SKM-1 (cell line): ENCODE measurements at regions not wholly inside any gene's neighbourhood (a gene's known extent, or its start where the extent isn't known, plus 50 kb on each side); places are given as distances from the start of the nearest gene placed in this dataset.
A peak's percentile ranks its signal among the peaks of the same experiment; 100 is the strongest.

Experiments used
- DNase-seq: peaks from one replicate; lab custom pipeline; 2025; ENCODE audit not compliant: unreplicated experiment; lab: John Stamatoyannopoulos, UW

DNA sequence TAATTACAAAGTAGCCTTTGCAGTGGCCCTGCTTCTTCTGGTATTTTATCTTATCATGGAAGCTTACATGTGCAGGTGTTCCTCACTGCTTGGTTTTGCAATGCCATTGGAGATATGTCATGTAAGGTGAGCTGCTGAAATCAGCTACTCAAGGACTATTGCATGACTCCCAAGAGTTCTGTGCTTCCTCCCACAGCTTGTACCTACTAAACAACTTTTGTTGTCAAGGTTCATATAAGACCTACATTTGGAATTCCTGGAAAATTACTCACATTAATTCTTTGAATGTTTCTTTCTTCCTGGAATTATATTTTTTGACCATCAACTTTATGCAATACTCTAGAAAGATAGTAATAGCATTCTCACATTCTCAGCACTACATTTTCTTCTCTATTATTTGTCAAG is 427.5 kb upstream of the HSF2 start:
- DNase-seq: no peak

- DNase-seq: no peak
These were observed 414.5 kb upstream of the HSF2 start for GRCh38 chr6:121984956-121985355.

- DNase-seq: no peak
These were observed 406.1 kb upstream of the HSF2 start for GRCh38 chr6:121993362-121993761.

- no peak for DNase-seq
These were observed 404.5 kb upstream of the HSF2 start for GRCh38 chr6:121994919-121995318.

DNA sequence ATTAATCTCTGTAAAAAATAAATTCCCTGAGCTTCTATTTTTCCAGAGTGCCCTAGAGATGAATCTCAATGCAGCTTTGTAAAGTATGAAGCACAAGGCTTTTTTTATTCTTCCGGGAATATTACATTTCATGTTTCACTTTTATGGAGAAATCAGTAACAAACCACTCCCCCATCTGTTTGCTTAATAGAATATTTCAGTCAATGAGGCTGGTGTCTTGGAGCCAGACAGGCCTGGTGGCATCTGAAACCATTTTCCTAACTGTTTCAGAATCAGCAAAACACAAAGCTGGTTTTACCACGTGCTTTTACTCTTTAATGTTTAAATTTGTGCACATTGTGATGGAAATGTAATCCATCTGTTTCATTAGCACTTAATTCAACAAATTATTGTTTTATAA is 400.8 kb upstream of the HSF2 start:
- DNase-seq: no peak

- DNase-seq: no peak
These were observed 399.9 kb upstream of the HSF2 start for GRCh38 chr6:121999456-122000065.

DNA sequence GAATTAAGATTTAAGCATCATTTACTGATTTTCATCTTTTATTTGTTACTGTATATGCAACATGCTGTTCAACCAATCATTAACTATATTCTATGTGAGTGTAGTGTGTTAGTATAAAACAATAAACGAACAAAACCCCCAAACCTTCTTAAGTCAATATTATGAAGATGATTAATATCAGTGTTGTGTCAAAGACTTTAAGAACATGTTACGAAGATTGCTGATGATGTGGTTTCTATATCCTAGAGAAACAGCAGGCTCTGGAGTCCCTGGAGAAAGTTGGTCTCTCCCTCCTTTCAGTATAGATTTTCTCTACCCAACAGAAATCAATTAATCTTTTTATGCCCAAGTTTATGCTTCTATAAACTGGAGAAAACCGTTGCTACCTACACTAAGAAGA is 393.8 kb upstream of the HSF2 start:
- DNase-seq: no peak

GRCh38 chr6:122007339-122007738 is 392.1 kb upstream of the HSF2 start:
- DNase-seq: no peak

DNA sequence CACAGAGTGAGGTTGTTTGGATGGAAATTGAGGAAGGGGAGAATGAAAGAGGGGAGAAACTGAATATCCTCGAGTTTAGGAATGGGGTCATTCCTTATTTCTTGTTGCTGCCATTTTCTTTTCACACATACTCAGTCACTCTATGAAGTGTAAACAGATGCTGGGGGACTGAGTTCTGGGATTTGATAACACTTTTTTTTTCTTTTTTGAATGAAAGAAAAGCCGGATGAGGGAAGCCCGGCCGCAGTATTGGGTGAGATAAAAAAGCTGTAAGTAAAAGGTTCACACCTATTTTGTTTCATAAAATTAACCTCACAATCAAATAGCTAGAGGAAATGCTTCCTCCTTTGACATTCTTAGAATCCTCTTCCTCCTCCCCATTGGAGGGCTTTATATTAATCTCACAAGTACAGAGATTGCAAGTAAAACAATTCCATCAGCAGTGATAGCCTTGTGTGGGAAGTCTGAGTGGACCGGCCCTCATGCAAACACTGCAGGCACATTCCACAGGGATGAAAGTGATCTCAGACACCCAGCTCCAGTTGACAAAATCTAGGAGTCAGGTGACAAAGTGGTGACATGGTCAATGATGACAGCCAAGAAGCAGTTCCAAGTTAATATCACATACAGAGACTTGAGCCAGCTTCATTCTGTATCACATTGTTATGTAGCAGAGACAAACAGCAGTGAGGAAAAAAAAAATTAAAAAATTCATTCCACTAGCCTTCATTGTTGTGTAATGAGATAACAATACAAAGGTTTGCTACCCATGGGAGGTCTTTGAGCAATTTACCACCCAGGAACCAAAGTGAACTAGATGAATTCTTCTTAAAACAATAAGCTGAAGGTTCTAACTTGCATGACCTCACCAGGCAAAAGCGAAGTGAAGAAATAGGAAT is 391.1 kb upstream of the HSF2 start:
- DNase-seq: no peak

GRCh38 chr6:122009000-122009350 is 390.5 kb upstream of the HSF2 start:
- DNase-seq: no peak

GRCh38 chr6:122012578-122012977 is 386.9 kb upstream of the HSF2 start:
- no peak for DNase-seq

GRCh38 chr6:122014961-122015360 is 384.5 kb upstream of the HSF2 start:
- no peak for DNase-seq

- no peak for DNase-seq
These were observed 378.7 kb upstream of the HSF2 start for GRCh38 chr6:122020588-122021264.

GRCh38 chr6:122025104-122025503 is 374.3 kb upstream of the HSF2 start:
- no peak for DNase-seq

GRCh38 chr6:122026582-122027369 is 372.7 kb upstream of the HSF2 start:
- DNase-seq: no peak

GRCh38 chr6:122028933-122029522 is 370.4 kb upstream of the HSF2 start:
- no peak for DNase-seq

GRCh38 chr6:122033564-122034181 is 365.8 kb upstream of the HSF2 start:
- peak; percentile 28 for DNase-seq

GRCh38 chr6:122035173-122035572 is 364.3 kb upstream of the HSF2 start:
- DNase-seq: no peak

DNA sequence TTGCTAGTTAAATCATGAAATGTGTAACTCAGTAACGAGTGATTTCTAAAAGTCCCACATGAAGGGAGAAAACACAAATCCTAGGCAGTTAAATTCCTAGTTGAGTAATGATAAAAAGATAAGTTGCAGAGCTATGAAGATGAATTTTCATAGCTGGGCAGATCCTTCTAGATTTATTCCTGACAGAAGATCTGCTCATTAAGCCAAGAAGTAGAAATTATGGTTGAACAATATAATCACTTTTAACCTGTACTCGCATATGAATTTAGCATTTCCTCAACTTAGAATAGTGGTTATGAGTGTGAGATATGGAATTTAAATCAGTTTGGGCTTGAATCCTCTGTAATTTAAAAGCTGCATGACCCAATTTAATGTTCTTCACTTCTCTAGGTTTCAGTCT is 359.2 kb upstream of the HSF2 start:
- DNase-seq: no peak

DNA sequence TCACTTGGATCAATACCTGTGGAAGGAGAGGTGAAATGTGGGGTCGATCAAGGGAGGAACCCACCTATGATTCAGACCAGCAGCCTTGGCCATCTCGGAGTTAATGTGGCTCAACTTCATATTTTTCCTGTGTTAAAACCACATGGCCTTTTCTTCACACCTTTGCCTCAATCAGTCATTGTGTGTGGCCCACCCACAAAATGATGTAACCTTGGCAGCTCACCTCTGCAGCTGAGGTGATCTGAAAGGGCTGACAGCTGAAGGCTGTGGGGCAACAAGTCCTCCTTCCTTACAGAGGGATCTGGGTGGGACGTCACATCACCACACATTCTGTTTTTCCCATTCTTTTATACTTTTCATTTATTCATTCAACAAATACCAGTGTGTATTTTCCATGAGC is 357.1 kb upstream of the HSF2 start:
- DNase-seq: no peak
